OCI-LY7 (cell line): ENCODE measurements at regions not wholly inside any gene's neighbourhood (a gene's known extent, or its start where the extent isn't known, plus 50 kb on each side); places are given as distances from the start of the nearest gene placed in this dataset.

Source experiments
- BruUV-seq: library from RNA; stranded (reverse); fragments of 400-500 nt; replicated peaks from 2 replicates; lab custom pipeline; 2021; lab: Mats Ljungman, UMichigan
- CTCF ChIA-PET: fragments of 300-600 bp; sonication (Branson Sonifier 250); formaldehyde crosslinking; loops from one replicate; lab custom pipeline; 2022; ENCODE audit warnings: antibody characterized with exemption; ENCODE audit not compliant: unreplicated experiment; lab: Charles Lee
- POLR2A ChIA-PET: fragments of 300-600 bp; sonication (Branson Sonifier 250); formaldehyde crosslinking; loops from one replicate; lab custom pipeline; 2022; ENCODE audit warnings: antibody characterized with exemption; lab: Charles Lee
- DNase-seq: peaks from one replicate; pipeline ENCODE4 v3.0.0-alpha.2; 2015; ENCODE audit warnings: low spot score
- H2AFZ ChIP-seq: fragments of 200-600 bp; sonication (generic), shearing (Covaris generic); 2 replicates; pipeline ENCODE4 v1.6.1; 2014; ENCODE audit warnings: mild to moderate bottlenecking, antibody characterized with exemption, low read length, moderate library complexity
- H3K27ac ChIP-seq: fragments of 200-600 bp; sonication (generic); 2 replicates; pipeline ENCODE4 v1.5.1; 2014; ENCODE audit warnings: mixed run types, low read depth, mild to moderate bottlenecking, moderate library complexity, low read length, inconsistent platforms; ENCODE audit not compliant: poor library complexity, severe bottlenecking
- H3K36me3 ChIP-seq: fragments of 200-600 bp; sonication (generic); 2 replicates; pipeline ENCODE4 v1.6.1; 2014; ENCODE audit warnings: mild to moderate bottlenecking, antibody characterized with exemption, low read length, moderate library complexity, mixed read lengths; ENCODE audit not compliant: insufficient read depth
- H3K4me1 ChIP-seq: fragments of 200-600 bp; sonication (generic); 2 replicates; pipeline ENCODE4 v1.5.1; 2014; ENCODE audit warnings: mild to moderate bottlenecking, low read length; ENCODE audit not compliant: insufficient read depth, poor library complexity, severe bottlenecking
- H3K4me2 ChIP-seq: fragments of 200-600 bp; sonication (generic); 2 replicates; pipeline ENCODE4 v1.6.1; 2014; ENCODE audit warnings: mild to moderate bottlenecking, low read length
- H3K4me3 ChIP-seq: fragments of 200-600 bp; sonication (generic); 2 replicates; pipeline ENCODE4 v1.5.1; 2014; ENCODE audit warnings: mild to moderate bottlenecking, low read depth, low read length; ENCODE audit not compliant: poor library complexity, severe bottlenecking
- H3K79me2 ChIP-seq: fragments of 200-600 bp; sonication (generic); 2 replicates; pipeline ENCODE4 v1.6.1; 2016; ENCODE audit warnings: low read depth, mild to moderate bottlenecking, low read length, moderate library complexity, mixed read lengths; ENCODE audit not compliant: insufficient read depth
- H3K9me2 ChIP-seq: fragments of 200-600 bp; sonication (generic); 2 replicates; pipeline ENCODE4 v1.6.1; 2016; ENCODE audit warnings: mild to moderate bottlenecking, low read length, mixed read lengths; ENCODE audit not compliant: insufficient read depth
- H3K9me3 ChIP-seq: fragments of 200-600 bp; sonication (generic); 2 replicates; pipeline ENCODE4 v1.6.1; 2014; ENCODE audit warnings: mild to moderate bottlenecking, mixed run types, low read length, mixed read lengths
- H4K20me1 ChIP-seq: fragments of 200-600 bp; sonication (generic); 2 replicates; pipeline ENCODE4 v1.6.1; 2014; ENCODE audit warnings: mild to moderate bottlenecking, antibody characterized with exemption, low read length, moderate library complexity, mixed read lengths; ENCODE audit not compliant: insufficient read depth
- CTCF ChIP-seq: fragments of 200-600 bp; sonication (generic); conservative IDR thresholded peaks from 2 replicates; pipeline ENCODE4 v1.5.1; 2014; ENCODE audit warnings: mild to moderate bottlenecking, antibody characterized with exemption, low read length, moderate library complexity, mixed read lengths
- EZH2phosphoT487 ChIP-seq: fragments of 200-600 bp; sonication (generic); IDR thresholded peaks from 2 replicates; pipeline ENCODE4 v1.6.1; 2018; ENCODE audit warnings: low read depth, borderline replicate concordance, mild to moderate bottlenecking, mixed run types, antibody characterized with exemption, low read length, moderate library complexity, mixed read lengths
- intact Hi-C: fragments of 100-400 bp; cut with micrococcal nuclease; formaldehyde crosslinking; loops from one replicate; pipeline ENCODE4 v1.10.0; 2022; ENCODE audit not compliant: unreplicated experiment

GRCh38 chr12:68479261-68479895 is 131.3 kb upstream of the RAP1B start:
- intact Hi-C loops: no loop called here
- no peaks in the 10 kb centered on the region for H3K79me2 ChIP-seq
- CTCF ChIA-PET: no interaction called here
- DNase-seq: no peak
- POLR2A ChIA-PET: interaction anchor here (0.5 to 0.8 kb wide), 3 partner anchors 9 to 886 kb away, joined by 3 read pairs; no protein-coding TSS in a partner anchor
- H3K4me1 ChIP-seq: peaks cover 4% of the 10 kb centered on the region
- no peaks in the 10 kb centered on the region for H4K20me1 ChIP-seq
- no peaks in the 10 kb centered on the region for H3K9me3 ChIP-seq
- no peak overlapping the region for H3K4me3 ChIP-seq
- H3K9me2 ChIP-seq: no peaks in the 10 kb centered on the region
- TF ChIP-seq EZH2phosphoT487 (no peak), CTCF (no peak)
- no TSS peak for BruUV-seq
- H2AFZ ChIP-seq: no peak overlapping the region
- no peaks in the 10 kb centered on the region for H3K36me3 ChIP-seq
- H3K27ac ChIP-seq: no peak overlapping the region
- no peak overlapping the region for H3K4me2 ChIP-seq

GRCh38 chr12:68479896-68480291 is 130.8 kb upstream of the RAP1B start:
- Histone ChIP-seq H3K9me2 (no peaks in the 10 kb centered on the region), H3K4me1 (peaks cover 4% of the 10 kb centered on the region), H3K4me2 (no peak overlapping the region), H3K36me3 (no peaks in the 10 kb centered on the region), H2AFZ (no peak overlapping the region), H3K27ac (no peak overlapping the region), H4K20me1 (no peaks in the 10 kb centered on the region), H3K4me3 (no peak overlapping the region), H3K9me3 (no peaks in the 10 kb centered on the region), H3K79me2 (no peaks in the 10 kb centered on the region)
- BruUV-seq: no TSS peak
- ChIA-PET CTCF (no interaction called here), POLR2A (interaction anchor here (0.6 to 0.8 kb wide), 2 partner anchors 9 to 86 kb away, joined by 3 to 4 read pairs; no protein-coding TSS in a partner anchor)
- intact Hi-C loops: no loop called here
- DNase-seq: no peak
- TF ChIP-seq EZH2phosphoT487 (no peak), CTCF (no peak)

DNA sequence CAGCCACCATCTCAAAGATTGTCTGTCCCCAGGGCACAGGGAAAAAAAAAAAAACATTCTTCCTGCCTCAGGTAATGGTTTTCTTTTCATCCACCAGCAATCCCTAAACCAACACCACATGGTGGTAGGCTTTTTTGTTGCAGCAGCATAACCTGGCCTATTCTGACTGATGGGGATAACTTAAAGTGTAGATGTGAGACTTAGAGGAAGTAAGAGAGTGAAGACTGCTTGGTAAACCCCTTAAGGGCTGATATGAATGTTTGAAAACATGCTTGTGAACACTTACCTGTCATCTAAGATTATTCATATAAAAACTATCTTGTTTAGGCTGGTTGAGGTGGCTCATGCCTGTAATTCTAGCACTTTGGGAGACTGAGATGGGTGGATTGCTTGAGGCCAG is 130.2 kb upstream of the RAP1B start:
- intact Hi-C loops: no loop called here
- H3K4me2 ChIP-seq: no peak overlapping the region

More for the DNA sequence above, 130.2 kb upstream of the RAP1B start:
- Histone ChIP-seq H3K9me3 (no peaks in the 10 kb centered on the region), H3K4me3 (no peak overlapping the region), H3K9me2 (no peaks in the 10 kb centered on the region), H2AFZ (no peak overlapping the region), H3K36me3 (no peaks in the 10 kb centered on the region), H3K27ac (no peak overlapping the region), H4K20me1 (no peaks in the 10 kb centered on the region), H3K79me2 (no peaks in the 10 kb centered on the region), H3K4me1 (peaks cover 4% of the 10 kb centered on the region)
- ChIA-PET POLR2A (interaction anchor here (0.6 to 1.6 kb wide), 2 partner anchors 44 to 87 kb away, joined by 4 to 5 read pairs; no protein-coding TSS in a partner anchor), CTCF (no interaction called here)
- BruUV-seq: no TSS peak
- no peak for DNase-seq
- no peak for TF ChIP-seq EZH2phosphoT487
- no peak for TF ChIP-seq CTCF
